ENCODE measurements at regions not wholly inside any gene's neighbourhood (a gene's known extent, or its start where the extent isn't known, plus 50 kb on each side); places are given as distances from the start of the nearest gene placed in this dataset.

GRCh38 chr15:37806808-37807207 lies 127.6 kb upstream of the TMCO5A start:
- TF ChIP-seq, protein P1, sequence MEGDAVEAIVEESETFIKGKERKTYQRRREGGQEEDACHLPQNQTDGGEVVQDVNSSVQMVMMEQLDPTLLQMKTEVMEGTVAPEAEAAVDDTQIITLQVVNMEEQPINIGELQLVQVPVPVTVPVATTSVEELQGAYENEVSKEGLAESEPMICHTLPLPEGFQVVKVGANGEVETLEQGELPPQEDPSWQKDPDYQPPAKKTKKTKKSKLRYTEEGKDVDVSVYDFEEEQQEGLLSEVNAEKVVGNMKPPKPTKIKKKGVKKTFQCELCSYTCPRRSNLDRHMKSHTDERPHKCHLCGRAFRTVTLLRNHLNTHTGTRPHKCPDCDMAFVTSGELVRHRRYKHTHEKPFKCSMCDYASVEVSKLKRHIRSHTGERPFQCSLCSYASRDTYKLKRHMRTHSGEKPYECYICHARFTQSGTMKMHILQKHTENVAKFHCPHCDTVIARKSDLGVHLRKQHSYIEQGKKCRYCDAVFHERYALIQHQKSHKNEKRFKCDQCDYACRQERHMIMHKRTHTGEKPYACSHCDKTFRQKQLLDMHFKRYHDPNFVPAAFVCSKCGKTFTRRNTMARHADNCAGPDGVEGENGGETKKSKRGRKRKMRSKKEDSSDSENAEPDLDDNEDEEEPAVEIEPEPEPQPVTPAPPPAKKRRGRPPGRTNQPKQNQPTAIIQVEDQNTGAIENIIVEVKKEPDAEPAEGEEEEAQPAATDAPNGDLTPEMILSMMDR (conservative IDR thresholded peaks at IDR 0.05; ENCODE audit: low read depth in 2 of 2) = no peak
- TF ChIP-seq ZNF331 (CRISPR knock-in tag; IDR thresholded peaks at IDR 0.05; ENCODE audit: low read depth) (no peak), EZH2 (IDR thresholded peaks at IDR 0.05; ENCODE audit: low read depth, unreplicated experiment) (no peak), POLR2AphosphoS5 (IDR thresholded peaks at IDR 0.05; ENCODE audit: low read depth) (no peak), JUNB (IDR thresholded peaks at IDR 0.05; ENCODE audit: unreplicated experiment) (no peak), NANOG (IDR thresholded peaks at IDR 0.05; ENCODE audit: borderline replicate concordance) (no peak), EZH2phosphoT487 (IDR thresholded peaks at IDR 0.05; ENCODE audit: unreplicated experiment) (no peak), STAT1 (IDR thresholded peaks at IDR 0.05; ENCODE audit: unreplicated experiment) (no peak), CREB1 (CRISPR knock-in tag; IDR thresholded peaks at IDR 0.05; ENCODE audit: low read depth) (no peak), ZNF114 (CRISPR knock-in tag; IDR thresholded peaks at IDR 0.05) (no peak)
- TF ChIP-seq, protein P2, sequence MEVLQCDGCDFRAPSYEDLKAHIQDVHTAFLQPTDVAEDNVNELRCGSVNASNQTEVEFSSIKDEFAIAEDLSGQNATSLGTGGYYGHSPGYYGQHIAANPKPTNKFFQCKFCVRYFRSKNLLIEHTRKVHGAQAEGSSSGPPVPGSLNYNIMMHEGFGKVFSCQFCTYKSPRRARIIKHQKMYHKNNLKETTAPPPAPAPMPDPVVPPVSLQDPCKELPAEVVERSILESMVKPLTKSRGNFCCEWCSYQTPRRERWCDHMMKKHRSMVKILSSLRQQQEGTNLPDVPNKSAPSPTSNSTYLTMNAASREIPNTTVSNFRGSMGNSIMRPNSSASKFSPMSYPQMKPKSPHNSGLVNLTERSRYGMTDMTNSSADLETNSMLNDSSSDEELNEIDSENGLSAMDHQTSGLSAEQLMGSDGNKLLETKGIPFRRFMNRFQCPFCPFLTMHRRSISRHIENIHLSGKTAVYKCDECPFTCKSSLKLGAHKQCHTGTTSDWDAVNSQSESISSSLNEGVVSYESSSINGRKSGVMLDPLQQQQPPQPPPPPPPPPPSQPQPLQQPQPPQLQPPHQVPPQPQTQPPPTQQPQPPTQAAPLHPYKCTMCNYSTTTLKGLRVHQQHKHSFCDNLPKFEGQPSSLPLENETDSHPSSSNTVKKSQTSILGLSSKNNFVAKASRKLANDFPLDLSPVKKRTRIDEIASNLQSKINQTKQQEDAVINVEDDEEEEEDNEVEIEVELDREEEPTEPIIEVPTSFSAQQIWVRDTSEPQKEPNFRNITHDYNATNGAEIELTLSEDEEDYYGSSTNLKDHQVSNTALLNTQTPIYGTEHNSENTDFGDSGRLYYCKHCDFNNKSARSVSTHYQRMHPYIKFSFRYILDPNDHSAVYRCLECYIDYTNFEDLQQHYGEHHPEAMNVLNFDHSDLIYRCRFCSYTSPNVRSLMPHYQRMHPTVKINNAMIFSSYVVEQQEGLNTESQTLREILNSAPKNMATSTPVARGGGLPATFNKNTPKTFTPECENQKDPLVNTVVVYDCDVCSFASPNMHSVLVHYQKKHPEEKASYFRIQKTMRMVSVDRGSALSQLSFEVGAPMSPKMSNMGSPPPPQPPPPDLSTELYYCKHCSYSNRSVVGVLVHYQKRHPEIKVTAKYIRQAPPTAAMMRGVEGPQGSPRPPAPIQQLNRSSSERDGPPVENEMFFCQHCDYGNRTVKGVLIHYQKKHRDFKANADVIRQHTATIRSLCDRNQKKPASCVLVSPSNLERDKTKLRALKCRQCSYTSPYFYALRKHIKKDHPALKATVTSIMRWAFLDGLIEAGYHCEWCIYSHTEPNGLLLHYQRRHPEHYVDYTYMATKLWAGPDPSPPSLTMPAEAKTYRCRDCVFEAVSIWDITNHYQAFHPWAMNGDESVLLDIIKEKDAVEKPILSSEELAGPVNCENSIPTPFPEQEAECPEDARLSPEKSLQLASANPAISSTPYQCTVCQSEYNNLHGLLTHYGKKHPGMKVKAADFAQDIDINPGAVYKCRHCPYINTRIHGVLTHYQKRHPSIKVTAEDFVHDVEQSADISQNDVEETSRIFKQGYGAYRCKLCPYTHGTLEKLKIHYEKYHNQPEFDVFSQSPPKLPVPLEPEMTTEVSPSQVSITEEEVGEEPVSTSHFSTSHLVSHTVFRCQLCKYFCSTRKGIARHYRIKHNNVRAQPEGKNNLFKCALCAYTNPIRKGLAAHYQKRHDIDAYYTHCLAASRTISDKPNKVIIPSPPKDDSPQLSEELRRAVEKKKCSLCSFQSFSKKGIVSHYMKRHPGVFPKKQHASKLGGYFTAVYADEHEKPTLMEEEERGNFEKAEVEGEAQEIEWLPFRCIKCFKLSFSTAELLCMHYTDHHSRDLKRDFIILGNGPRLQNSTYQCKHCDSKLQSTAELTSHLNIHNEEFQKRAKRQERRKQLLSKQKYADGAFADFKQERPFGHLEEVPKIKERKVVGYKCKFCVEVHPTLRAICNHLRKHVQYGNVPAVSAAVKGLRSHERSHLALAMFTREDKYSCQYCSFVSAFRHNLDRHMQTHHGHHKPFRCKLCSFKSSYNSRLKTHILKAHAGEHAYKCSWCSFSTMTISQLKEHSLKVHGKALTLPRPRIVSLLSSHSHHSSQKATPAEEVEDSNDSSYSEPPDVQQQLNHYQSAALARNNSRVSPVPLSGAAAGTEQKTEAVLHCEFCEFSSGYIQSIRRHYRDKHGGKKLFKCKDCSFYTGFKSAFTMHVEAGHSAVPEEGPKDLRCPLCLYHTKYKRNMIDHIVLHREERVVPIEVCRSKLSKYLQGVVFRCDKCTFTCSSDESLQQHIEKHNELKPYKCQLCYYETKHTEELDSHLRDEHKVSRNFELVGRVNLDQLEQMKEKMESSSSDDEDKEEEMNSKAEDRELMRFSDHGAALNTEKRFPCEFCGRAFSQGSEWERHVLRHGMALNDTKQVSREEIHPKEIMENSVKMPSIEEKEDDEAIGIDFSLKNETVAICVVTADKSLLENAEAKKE (CRISPR knock-in tag; IDR thresholded peaks at IDR 0.05) = no peak
- TF ChIP-seq, protein P3, sequence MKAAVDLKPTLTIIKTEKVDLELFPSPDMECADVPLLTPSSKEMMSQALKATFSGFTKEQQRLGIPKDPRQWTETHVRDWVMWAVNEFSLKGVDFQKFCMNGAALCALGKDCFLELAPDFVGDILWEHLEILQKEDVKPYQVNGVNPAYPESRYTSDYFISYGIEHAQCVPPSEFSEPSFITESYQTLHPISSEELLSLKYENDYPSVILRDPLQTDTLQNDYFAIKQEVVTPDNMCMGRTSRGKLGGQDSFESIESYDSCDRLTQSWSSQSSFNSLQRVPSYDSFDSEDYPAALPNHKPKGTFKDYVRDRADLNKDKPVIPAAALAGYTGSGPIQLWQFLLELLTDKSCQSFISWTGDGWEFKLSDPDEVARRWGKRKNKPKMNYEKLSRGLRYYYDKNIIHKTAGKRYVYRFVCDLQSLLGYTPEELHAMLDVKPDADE (IDR thresholded peaks at IDR 0.05) = no peak
- no peak overlapping the region for H3K4me3 ChIP-seq
- H3K4me3 Mint-ChIP-seq = no peak overlapping the region

More at GRCh38 chr15:37806808-37807207, 127.6 kb upstream of the TMCO5A start:
- Mint-ChIP-seq H3K36me3 (ENCODE audit: low read depth) (no peaks in the 10 kb centered on the region), H3K27me3 (ENCODE audit: insufficient read depth, low read depth, poor library complexity) (no peaks in the 10 kb centered on the region), H3K9me3 (peaks cover 3% of the 10 kb centered on the region; the same call in 2 of the 3 replicates), H3K4me1 (no peaks in the 10 kb centered on the region), H3K27ac (no peak overlapping the region)
- DNase-seq (ENCODE audit: low spot score) = no peak
- H4K20me1 ChIP-seq (replicated peaks; ENCODE audit: insufficient read depth) = no peaks in the 10 kb centered on the region
- no peaks in the 10 kb centered on the region for H3F3A ChIP-seq (replicated peaks; ENCODE audit: low read depth)
- no peak overlapping the region for H3K4me2 ChIP-seq
- no peak for ATAC-seq
- no peak overlapping the region for H3K27ac ChIP-seq (ENCODE audit: low read depth)
- H3K4me1 ChIP-seq (ENCODE audit: insufficient read depth) = no peaks in the 10 kb centered on the region
- no peaks in the 10 kb centered on the region for H3K27me3 ChIP-seq (ENCODE audit: insufficient read depth)
- H3K9me2 ChIP-seq (ENCODE audit: insufficient read depth) = no peaks in the 10 kb centered on the region
- no peak overlapping the region for H2AFZ ChIP-seq
- H3K79me2 ChIP-seq (replicated peaks; ENCODE audit: insufficient read depth) = no peaks in the 10 kb centered on the region
- no peaks in the 10 kb centered on the region for H3K36me3 ChIP-seq (ENCODE audit: insufficient read depth)

All from GM23338 (cell line).